ENCODE measurements at regions not wholly inside any gene's neighbourhood (a gene's known extent, or its start where the extent isn't known, plus 50 kb on each side); places are given as distances from the start of the nearest gene placed in this dataset.

DNA sequence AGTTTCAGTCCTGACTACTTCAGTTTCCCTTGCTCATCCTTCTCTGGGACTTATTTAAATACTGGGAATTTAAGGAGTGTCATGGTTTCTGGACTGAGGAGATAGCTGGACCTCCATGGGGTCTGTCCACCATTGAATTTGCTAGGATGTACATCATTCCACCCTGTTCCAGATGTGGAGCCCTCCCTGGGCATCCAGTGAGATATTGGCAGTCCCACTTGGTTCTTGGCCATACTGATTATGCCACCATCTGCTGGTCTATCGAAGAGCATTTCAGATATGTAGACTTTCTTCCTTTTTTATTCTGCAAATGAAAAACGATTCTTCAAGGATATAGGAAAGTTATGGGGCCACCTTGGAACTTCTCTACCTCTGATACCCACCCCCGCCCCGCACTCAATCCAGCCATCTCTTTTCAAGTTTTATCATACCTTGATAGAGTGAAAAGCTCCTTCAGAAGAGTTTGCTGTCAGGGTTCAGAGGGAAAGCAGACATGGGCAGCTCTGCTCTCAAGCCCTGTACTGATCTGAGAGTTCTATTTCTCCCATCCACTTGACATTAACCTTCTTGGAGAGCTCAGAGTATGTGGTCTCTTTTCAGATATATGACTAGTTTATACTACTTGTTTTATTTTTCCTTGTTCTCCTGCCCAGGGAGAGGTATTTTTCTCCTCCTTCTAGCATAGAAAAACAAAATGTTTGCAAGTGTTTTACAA lies 490.7 kb upstream of the SGCD start:
- no peak for TF ChIP-seq CTCF (conservative IDR thresholded peaks at IDR 0.05)
- TF ChIP-seq EZH2 (IDR thresholded peaks at IDR 0.05; ENCODE audit: low read depth), result no peak

Measured in PC-9 (cell line).